ENCODE measurements at regions not wholly inside any gene's neighbourhood (a gene's known extent, or its start where the extent isn't known, plus 50 kb on each side); places are given as distances from the start of the nearest gene placed in this dataset.
A peak's percentile ranks its signal among the peaks of the same experiment; 100 is the strongest.

- intact Hi-C loops (cut with micrococcal nuclease), result no loop called here
- peak; percentile 74 for ATAC-seq
- POLR2A ChIA-PET, result no interaction called here
- no TSS peak for BruUV-seq (replicated peaks)
- TF ChIP-seq SP1 (IDR thresholded peaks at IDR 0.05; ENCODE audit: low read depth), result peak; percentile 47; the same call in 1 of the 2 replicates
- no peak for TF ChIP-seq JUND (IDR thresholded peaks at IDR 0.05)
- RAD21 ChIA-PET (ENCODE audit: low non-redundant PET in 1 of 2, low total read pairs in 2 of 2, uncharacterized antibody in 2 of 2, unreplicated experiment in 2 of 2), result no interaction called here
- H2AFZ ChIP-seq (ENCODE audit: low read depth, low read length, poor library complexity, severe bottlenecking), result peak overlapping the region; percentile 95
- CTCF ChIA-PET, result no interaction called here
- no peaks in the 10 kb centered on the region for H3K36me3 ChIP-seq (ENCODE audit: control insufficient read depth in 1 of 2, insufficient read depth in 2 of 2, low read length in 2 of 2)
- no peaks in the 10 kb centered on the region; a peak in 1 of 4 replicates for H3K9me3 ChIP-seq (ENCODE audit: control insufficient read depth in 1 of 2, insufficient read depth in 1 of 2, low read depth in 1 of 2, low read length in 2 of 2)
- H3K27ac ChIP-seq (ENCODE audit: low read depth, low read length), result no peak overlapping the region
- H3K9me2 ChIP-seq (ENCODE audit: insufficient read depth), result no peaks in the 10 kb centered on the region
- no peak for DNase-seq (ENCODE audit: low read depth, low spot score)
- peak overlapping the region; percentile 38 for H3K9ac ChIP-seq (ENCODE audit: low read length)
- no peaks in the 10 kb centered on the region for H3K79me2 ChIP-seq (ENCODE audit: insufficient read depth, low read length)
- peak overlapping the region; percentile 17 to 46 for H3K4me3 ChIP-seq (replicated peaks in 1 of 2; ENCODE audit: low read depth in 1 of 2, low read length in 2 of 2)
- H3K27me3 ChIP-seq (ENCODE audit: insufficient read depth, low read length), result no peaks in the 10 kb centered on the region
- H3K4me2 ChIP-seq (ENCODE audit: low read length), result peak overlapping the region; percentile 79
- H4K20me1 ChIP-seq (ENCODE audit: insufficient read depth), result no peaks in the 10 kb centered on the region
- peaks cover 3 to 20% of the 10 kb centered on the region in 2 experiments; a peak in 3 of 4 replicates for H3K4me1 ChIP-seq (ENCODE audit: control insufficient read depth in 1 of 2, insufficient read depth in 2 of 2, low read length in 2 of 2)
Measured at GRCh38 chr6:14695579-14695978, 550.3 kb upstream of the JARID2 start.

- DNase-seq (ENCODE audit: low read depth, low spot score) (no peak), ATAC-seq (no peak)
- Histone ChIP-seq H2AFZ (ENCODE audit: low read depth, low read length, poor library complexity, severe bottlenecking) (peak overlapping the region; percentile 95), H3K4me3 (replicated peaks in 1 of 2; ENCODE audit: low read depth in 1 of 2, low read length in 2 of 2) (no peak overlapping the region), H3K4me1 (ENCODE audit: control insufficient read depth in 1 of 2, insufficient read depth in 2 of 2, low read length in 2 of 2) (peaks cover 3 to 20% of the 10 kb centered on the region in 2 experiments; a peak in 3 of 4 replicates), H3K9me3 (ENCODE audit: control insufficient read depth in 1 of 2, insufficient read depth in 1 of 2, low read depth in 1 of 2, low read length in 2 of 2) (no peaks in the 10 kb centered on the region; a peak in 1 of 4 replicates), H3K9me2 (ENCODE audit: insufficient read depth) (no peaks in the 10 kb centered on the region), H3K79me2 (ENCODE audit: insufficient read depth, low read length) (no peaks in the 10 kb centered on the region), H3K4me2 (ENCODE audit: low read length) (no peak overlapping the region), H3K36me3 (ENCODE audit: control insufficient read depth in 1 of 2, insufficient read depth in 2 of 2, low read length in 2 of 2) (no peaks in the 10 kb centered on the region), H3K27ac (ENCODE audit: low read depth, low read length) (no peak overlapping the region), H4K20me1 (ENCODE audit: insufficient read depth) (no peaks in the 10 kb centered on the region), H3K27me3 (ENCODE audit: insufficient read depth, low read length) (no peaks in the 10 kb centered on the region), H3K9ac (ENCODE audit: low read length) (no peak overlapping the region)
- intact Hi-C loops (cut with micrococcal nuclease), result no loop called here
- ChIA-PET CTCF (no interaction called here), RAD21 (ENCODE audit: low non-redundant PET in 1 of 2, low total read pairs in 2 of 2, uncharacterized antibody in 2 of 2, unreplicated experiment in 2 of 2) (no interaction called here), POLR2A (no interaction called here)
- BruUV-seq (replicated peaks), result no TSS peak
- TF ChIP-seq YY1 (IDR thresholded peaks at IDR 0.05; ENCODE audit: extremely low read depth, insufficient replicate concordance, low read depth, low read length), result no peak
- TF ChIP-seq ZNF274 (IDR thresholded peaks at IDR 0.05; ENCODE audit: low read depth, low read length), result no peak
- TF ChIP-seq POLR2A (IDR thresholded peaks at IDR 0.05; ENCODE audit: borderline replicate concordance, extremely low read depth, insufficient read depth, insufficient read length), result no peak
- no peak for TF ChIP-seq JUND (IDR thresholded peaks at IDR 0.05)
- TF ChIP-seq CBX3 (IDR thresholded peaks at IDR 0.05; ENCODE audit: low read depth), result no peak
- no peak for TF ChIP-seq POLR2AphosphoS5 (IDR thresholded peaks at IDR 0.05; ENCODE audit: low read depth, low read length)
- no peak for TF ChIP-seq ELF1 (IDR thresholded peaks at IDR 0.05; ENCODE audit: borderline replicate concordance, low read depth)
- no peak for TF ChIP-seq SIN3A (IDR thresholded peaks at IDR 0.05; ENCODE audit: low read depth)
- no peak for TF ChIP-seq TCF7L2 (IDR thresholded peaks at IDR 0.05; ENCODE audit: borderline replicate concordance, extremely low read depth, insufficient read depth, insufficient read length)
- TF ChIP-seq SRF (IDR thresholded peaks at IDR 0.05; ENCODE audit: low read depth), result no peak
- no peak for TF ChIP-seq EZH2phosphoT487 (IDR thresholded peaks at IDR 0.05; ENCODE audit: borderline replicate concordance)
- no peak for TF ChIP-seq CTCF (IDR thresholded peaks at IDR 0.05 in 2 of 3, conservative IDR thresholded peaks at IDR 0.05 in 1 of 3; ENCODE audit: borderline replicate concordance in 1 of 3, insufficient read depth in 1 of 3, low read depth in 2 of 3, low read length in 2 of 3)
- TF ChIP-seq SP1 (IDR thresholded peaks at IDR 0.05; ENCODE audit: low read depth), result no peak
- no peak for TF ChIP-seq REST (IDR thresholded peaks at IDR 0.05; ENCODE audit: low read depth)
Measured at GRCh38 chr6:14696367-14696766, 549.5 kb upstream of the JARID2 start.

All from HCT116 (cell line).